ENCODE measurements at regions not wholly inside any gene's neighbourhood (a gene's known extent, or its start where the extent isn't known, plus 50 kb on each side); places are given as distances from the start of the nearest gene placed in this dataset.

GRCh38 chr10:29397221-29397620 is 108.4 kb downstream of the LYZL1 start:
- no peak for DNase-seq (ENCODE audit: low spot score)

GRCh38 chr10:29403208-29403607 is 114.3 kb downstream of the LYZL1 start:
- DNase-seq (ENCODE audit: low spot score), result no peak

GRCh38 chr10:29407280-29407858 is 118.5 kb downstream of the LYZL1 start:
- no peak for DNase-seq (ENCODE audit: low spot score)

Measured in CD4-positive, alpha-beta T cell treated with Interleukin-15 for 4 hours (primary cell).